HG03095 (cell line): ENCODE measurements at regions not wholly inside any gene's neighbourhood (a gene's known extent, or its start where the extent isn't known, plus 50 kb on each side); places are given as distances from the start of the nearest gene placed in this dataset.
"Not testable (repeated sequence)": the region's sequence is repeated elsewhere in the genome, so short reads cannot be mapped to it uniquely, and the experiment has no call there.

Experiments used
- ATAC-seq: cut with Tn5 transposase; IDR thresholded peaks from one replicate; pipeline ENCODE4 v1.9.1; 2021; ENCODE audit warnings: moderate library complexity; ENCODE audit not compliant: unreplicated experiment

- no peak for ATAC-seq
Measured at GRCh38 chr6:78770765-78771164, 96.6 kb upstream of the IRAK1BP1 start.

- ATAC-seq, result no peak
Measured at GRCh38 chr6:78771586-78771985, 95.8 kb upstream of the IRAK1BP1 start.

- ATAC-seq, result no peak
Measured at GRCh38 chr6:78781001-78781400, 86.3 kb upstream of the IRAK1BP1 start.

- not testable (repeated sequence) for ATAC-seq
Measured at GRCh38 chr6:78783366-78783765, 84.0 kb upstream of the IRAK1BP1 start.

GRCh38 chr6:78797270-78797669, 70.1 kb upstream of the IRAK1BP1 start:
- no peak for ATAC-seq

- no peak for ATAC-seq
Measured at GRCh38 chr6:78799682-78800081, 67.7 kb upstream of the IRAK1BP1 start.

GRCh38 chr6:78806792-78807191, 60.6 kb upstream of the IRAK1BP1 start:
- ATAC-seq, result not testable (repeated sequence)

GRCh38 chr6:78807655-78808355, 59.5 kb upstream of the IRAK1BP1 start:
- ATAC-seq, result not testable (repeated sequence)

GRCh38 chr6:78808356-78808891, 58.9 kb upstream of the IRAK1BP1 start:
- no peak for ATAC-seq

- no peak for ATAC-seq
Measured at GRCh38 chr6:78808933-78809332, 58.4 kb upstream of the IRAK1BP1 start.

- ATAC-seq, result no peak
Measured at GRCh38 chr6:78810146-78810545, 57.2 kb upstream of the IRAK1BP1 start.

- no peak for ATAC-seq
Measured at GRCh38 chr6:78810698-78811097, 56.7 kb upstream of the IRAK1BP1 start.
